Spleen (tissue), 11 donors: ENCODE measurements at regions not wholly inside any gene's neighbourhood (a gene's known extent, or its start where the extent isn't known, plus 50 kb on each side); places are given as distances from the start of the nearest gene placed in this dataset.

Experiments used
- DNase-seq: peaks from one replicate; pipeline ENCODE4 v3.0.0-alpha.2; 2020
- H3K27ac ChIP-seq, 8 donors: fragments of 200-600 bp; sonication (generic) in 7 of 8; 1 replicate in 4 of 8; 2 replicates in 4 of 8; pipeline versions ENCODE4 v1.5.0 to v1.8.0; 2016 to 2021; ENCODE audit warnings: inconsistent platforms in 4 of 8, mild to moderate bottlenecking in 4 of 8, moderate library complexity in 1 of 8
- H3K27me3 ChIP-seq, 7 donors: fragments of 200-600 bp; sonication (generic) in 6 of 7; replicated peaks in 1 of 7; 1 replicate in 4 of 7; 2 replicates in 3 of 7; pipeline versions ENCODE4 v1.5.0 to v1.8.0; 2016 to 2021; ENCODE audit warnings: inconsistent platforms in 3 of 7, mild to moderate bottlenecking in 1 of 7
- H3K36me3 ChIP-seq, 6 donors: fragments of 200-600 bp; sonication (generic) in 5 of 6; 1 replicate in 4 of 6; 2 replicates in 2 of 6; pipeline versions ENCODE4 v1.5.0 to v1.8.0; 2016 to 2021; ENCODE audit warnings: inconsistent platforms in 2 of 6
- H3K4me1 ChIP-seq, 6 donors: fragments of 200-600 bp; sonication (generic) in 5 of 6; 1 replicate in 3 of 6; 2 replicates in 3 of 6; pipeline versions ENCODE4 v1.5.0 to v1.8.0; 2016 to 2021; ENCODE audit warnings: inconsistent platforms in 3 of 6
- H3K4me3 ChIP-seq, 8 donors: fragments of 200-600 bp; sonication (generic) in 7 of 8; 1 replicate in 4 of 8; 2 replicates in 4 of 8; pipeline versions ENCODE4 v1.5.0 to v1.8.0; 2016 to 2021; ENCODE audit warnings: inconsistent platforms in 4 of 8, mild to moderate bottlenecking in 4 of 8, moderate library complexity in 2 of 8
- H3K9me3 ChIP-seq, 8 donors: fragments of 200-600 bp; sonication (generic) in 7 of 8; 1 replicate in 4 of 8; 2 replicates in 4 of 8; pipeline versions ENCODE4 v1.5.0 to v1.8.0; 2016 to 2021; ENCODE audit warnings: inconsistent platforms in 4 of 8
- CTCF ChIP-seq, 11 experiments: fragments of 200-600 bp in 7 of 11; fragments of 450-650 bp in 4 of 11; sonication (generic) in 4 of 11; IDR thresholded peaks in 8 of 11; conservative IDR thresholded peaks in 3 of 11; 1 replicate in 7 of 11; 2 replicates in 4 of 11; pipeline versions ENCODE4 v1.4.0 to v1.8.0; 2016 to 2021; ENCODE audit warnings: antibody characterized with exemption in 11 of 11, inconsistent platforms in 4 of 11, mild to moderate bottlenecking in 1 of 11
- POLR2A ChIP-seq, 3 donors: fragments of 450-650 bp; IDR thresholded peaks; one replicate each; pipeline ENCODE4 v1.5.1; 2017; ENCODE audit warnings: antibody characterized with exemption in 3 of 3, mild to moderate bottlenecking in 1 of 3
- POLR2AphosphoS5 ChIP-seq, 3 donors: sonication (generic); formaldehyde crosslinking; IDR thresholded peaks; one replicate each; pipeline ENCODE4 v1.5.1; 2017; ENCODE audit warnings: antibody characterized with exemption in 3 of 3
- WGBS, 5 donors: extraction: QIAGEN DNeasy Blood & Tissue Kit in 3 of 5; methylation state at CpG; one replicate each; pipeline versions ENCODE4 v1.1.5 to v1.1.7; 2013 to 2018; 5-methylcytosine and 5-hydroxymethylcytosine counted together
- intact Hi-C: fragments of 100-400 bp; cut with DNase I; formaldehyde crosslinking; loops from one replicate; pipeline ENCODE4 v1.15.0; 2023; ENCODE audit warnings: low total_unique reads
- donor health status: healthy with polysubstance abuse.
- donor health status: DM: no; HTN: no; CAD: no; lungs with moderate emphysema.
- donor health status: DM: no; HTN: no; CAD: no.
- donor health status: Bipolar disorder and iron deficiency.
- donor health status: healthy.
- donor health status: DM: no; HTN: no; CAD: no.
- donor health status: DM: yes; HTN: yes; CAD: no.

- 70 to 92% (median 86%) methylated on average over 1 of the region's 1 CpG for WGBS, 5 donors
- no peaks in the 10 kb centered on the region for H3K4me1 ChIP-seq
- TF ChIP-seq POLR2A (IDR thresholded peaks at IDR 0.05) (no peak), POLR2AphosphoS5 (IDR thresholded peaks at IDR 0.05) (no peak), CTCF (IDR thresholded peaks at IDR 0.05 in 8 of 11, conservative IDR thresholded peaks at IDR 0.05 in 3 of 11) (no peak)
- H3K36me3 ChIP-seq: no peaks in the 10 kb centered on the region
- no peaks in the 10 kb centered on the region for H3K9me3 ChIP-seq
- intact Hi-C loops: no loop called here
- H3K27me3 ChIP-seq: no peaks in the 10 kb centered on the region
- H3K27ac ChIP-seq: no peak overlapping the region
- H3K4me3 ChIP-seq: no peak overlapping the region
- no peak for DNase-seq
Observed at GRCh38 chr5:99316484-99316883, 387.7 kb upstream of the CHD1 start.

GRCh38 chr5:99315413-99316183 lies 386.8 kb upstream of the CHD1 start:
- Histone ChIP-seq H3K27ac (peak overlapping the region in 2 of 8 donors; percentile 22 to 50), H3K4me1 (no peaks in the 10 kb centered on the region), H3K9me3 (no peaks in the 10 kb centered on the region), H3K36me3 (no peaks in the 10 kb centered on the region), H3K27me3 (no peaks in the 10 kb centered on the region), H3K4me3 (no peak overlapping the region)
- 12 to 27% (median 17%) methylated on average over 2 of the region's 2 CpGs for WGBS, 5 donors
- DNase-seq: no peak
- TF ChIP-seq CTCF (IDR thresholded peaks at IDR 0.05 in 8 of 11, conservative IDR thresholded peaks at IDR 0.05 in 3 of 11) (no peak), POLR2AphosphoS5 (IDR thresholded peaks at IDR 0.05) (no peak), POLR2A (IDR thresholded peaks at IDR 0.05) (no peak)
- intact Hi-C loops: no loop called here

- DNase-seq: no peak
- no peaks in the 10 kb centered on the region for H3K36me3 ChIP-seq
- H3K4me3 ChIP-seq: no peak overlapping the region
- WGBS, 5 donors: 61 to 85% (median 73%) methylated on average over 2 of the region's 2 CpGs
- TF ChIP-seq POLR2AphosphoS5 (IDR thresholded peaks at IDR 0.05) (no peak), POLR2A (IDR thresholded peaks at IDR 0.05) (no peak), CTCF (IDR thresholded peaks at IDR 0.05 in 8 of 11, conservative IDR thresholded peaks at IDR 0.05 in 3 of 11) (no peak)
- no peaks in the 10 kb centered on the region for H3K9me3 ChIP-seq
- H3K27ac ChIP-seq: peak overlapping the region in 1 of 8 donors; percentile 4
- H3K27me3 ChIP-seq: no peaks in the 10 kb centered on the region
- no peaks in the 10 kb centered on the region for H3K4me1 ChIP-seq
- intact Hi-C loops: no loop called here
Observed at GRCh38 chr5:99314721-99315120, 385.9 kb upstream of the CHD1 start.

- Histone ChIP-seq H3K4me3 (no peak overlapping the region), H3K36me3 (no peaks in the 10 kb centered on the region), H3K9me3 (no peaks in the 10 kb centered on the region), H3K27me3 (no peaks in the 10 kb centered on the region), H3K4me1 (no peaks in the 10 kb centered on the region), H3K27ac (no peak overlapping the region)
- 35 to 52% (median 39%) methylated on average over 1 of the region's 1 CpG for WGBS, 5 donors
- TF ChIP-seq CTCF (IDR thresholded peaks at IDR 0.05 in 8 of 11, conservative IDR thresholded peaks at IDR 0.05 in 3 of 11) (no peak), POLR2A (IDR thresholded peaks at IDR 0.05) (no peak), POLR2AphosphoS5 (IDR thresholded peaks at IDR 0.05) (no peak)
- DNase-seq: no peak
- intact Hi-C loops: no loop called here
Observed at GRCh38 chr5:99308131-99308530, 379.3 kb upstream of the CHD1 start.
